HepG2 (cell line): ENCODE measurements at regions not wholly inside any gene's neighbourhood (a gene's known extent, or its start where the extent isn't known, plus 50 kb on each side); places are given as distances from the start of the nearest gene placed in this dataset.
A peak's percentile ranks its signal among the peaks of the same experiment; 100 is the strongest.

Source experiments
- GATAD1 ChIP-seq: IDR thresholded peaks from 2 replicates; pipeline ENCODE4 v1.6.1; 2016; ENCODE audit warnings: missing genetic modification reagents, missing compliant biosample characterization
- HDAC1 ChIP-seq: sonication (generic); formaldehyde crosslinking; IDR thresholded peaks from 2 replicates; pipeline ENCODE4 v1.5.1; 2020; ENCODE audit warnings: mild to moderate bottlenecking, missing genetic modification reagents
- HNF4A ChIP-seq: sonication (generic); formaldehyde crosslinking; IDR thresholded peaks from 2 replicates; pipeline ENCODE4 v1.4.0; 2020; ENCODE audit warnings: missing genetic modification reagents
- KAT8 ChIP-seq: IDR thresholded peaks from 2 replicates; pipeline ENCODE4 v1.6.1; 2016; ENCODE audit warnings: missing genetic modification reagents, missing compliant biosample characterization
- KLF16 ChIP-seq, 2 experiments: sonication (generic) in 1 of 2; formaldehyde crosslinking in 1 of 2; IDR thresholded peaks; 2 replicates each; pipeline versions ENCODE4 v1.6.1 to v1.8.0; 2016 to 2023; ENCODE audit warnings: missing genetic modification reagents in 2 of 2, missing compliant biosample characterization in 1 of 2
- KLF6 ChIP-seq: IDR thresholded peaks from 2 replicates; pipeline ENCODE4 v1.8.0; 2016; ENCODE audit warnings: missing biosample characterization, missing genetic modification reagents
- MED1 ChIP-seq: sonication (generic); formaldehyde crosslinking; IDR thresholded peaks from 2 replicates; pipeline ENCODE4 v1.4.0; 2020; ENCODE audit warnings: missing genetic modification reagents
- MEIS2 ChIP-seq: sonication (generic); formaldehyde crosslinking; IDR thresholded peaks from 2 replicates; pipeline ENCODE4 v1.9.0; 2021; ENCODE audit warnings: mild to moderate bottlenecking, missing genetic modification reagents
- NR2F6 ChIP-seq, 2 experiments: IDR thresholded peaks; 2 replicates each; pipeline ENCODE4 v1.6.1; 2016; ENCODE audit warnings: antibody characterized with exemption in 1 of 2, mild to moderate bottlenecking in 1 of 2
- RCOR2 ChIP-seq: IDR thresholded peaks from 2 replicates; pipeline ENCODE4 v1.6.1; 2016; ENCODE audit warnings: missing biosample characterization, missing genetic modification reagents
- SAP130 ChIP-seq: IDR thresholded peaks from 2 replicates; pipeline ENCODE4 v1.6.1; 2016; ENCODE audit warnings: low read depth
- SIX1 ChIP-seq: sonication (generic); formaldehyde crosslinking; IDR thresholded peaks from 2 replicates; pipeline ENCODE4 v1.4.0; 2020; ENCODE audit warnings: missing genetic modification reagents, borderline replicate concordance
- TCF7 ChIP-seq: sonication (generic); IDR thresholded peaks from 2 replicates; pipeline ENCODE4 v1.6.1; 2016; ENCODE audit warnings: antibody characterized with exemption, low read depth
- THAP11 ChIP-seq: IDR thresholded peaks from 2 replicates; pipeline ENCODE4 v1.6.1; 2016; ENCODE audit warnings: missing biosample characterization, missing genetic modification reagents
- ZMYM2 ChIP-seq: sonication (generic); formaldehyde crosslinking; IDR thresholded peaks from 2 replicates; pipeline ENCODE4 v1.8.0; 2022; ENCODE audit warnings: mild to moderate bottlenecking, missing genetic modification reagents
- TF ChIP-seq, protein P1 (sequence below): sonication (generic); formaldehyde crosslinking; IDR thresholded peaks from 2 replicates; pipeline ENCODE4 v1.4.0; 2020; ENCODE audit warnings: missing genetic modification reagents
- TF ChIP-seq, protein P2 (sequence below): IDR thresholded peaks from 2 replicates; pipeline ENCODE4 v1.6.1; 2018; ENCODE audit warnings: missing genetic modification reagents, mild to moderate bottlenecking, missing compliant biosample characterization
- TF ChIP-seq, protein P3 (sequence below): IDR thresholded peaks from 2 replicates; pipeline ENCODE4 v1.6.1; 2018; ENCODE audit warnings: missing genetic modification reagents
- TF ChIP-seq, protein P4 (sequence below): sonication (generic); formaldehyde crosslinking; IDR thresholded peaks from 2 replicates; pipeline ENCODE4 v1.4.0; 2020; ENCODE audit warnings: missing genetic modification reagents, borderline replicate concordance
- TF ChIP-seq, protein P5 (sequence below): IDR thresholded peaks from 2 replicates; pipeline ENCODE4 v1.6.1; 2016
- TF ChIP-seq, protein P6 (sequence below): IDR thresholded peaks from 2 replicates; pipeline ENCODE4 v1.6.1; 2016; ENCODE audit warnings: mild to moderate bottlenecking

DNA sequence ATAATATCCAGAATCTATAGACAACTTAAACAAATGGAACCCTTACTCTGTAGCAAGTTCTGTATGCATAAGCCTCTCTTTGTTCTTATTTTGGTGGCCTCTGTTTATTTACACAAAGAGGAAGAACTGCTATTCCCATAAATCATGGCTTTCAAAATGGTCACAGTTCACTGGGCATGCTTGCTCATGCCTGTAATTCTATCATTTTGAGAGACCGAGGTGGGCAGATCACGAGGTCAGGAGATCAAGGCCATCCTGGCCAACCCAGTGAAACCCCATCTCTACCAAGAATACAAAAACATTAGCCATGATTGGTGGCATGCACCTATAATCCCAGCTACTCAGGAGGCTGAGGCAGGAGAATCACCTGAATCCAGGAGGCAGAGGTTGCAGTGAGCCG, 307.3 kb upstream of the ZNF337 start (continued):
- TF ChIP-seq TCF7 (peak; percentile 14; the same call in 1 of the 2 replicates), GATAD1 (CRISPR knock-in tag) (peak; percentile 29; the same call in 1 of the 2 replicates), SAP130 (CRISPR knock-in tag) (peak; percentile 65), NR2F6 (IDR thresholded peaks at IDR 0.05) (peak; percentile 46; the same call in 1 of the 2 replicates), NR2F6 (CRISPR knock-in tag; IDR thresholded peaks at IDR 0.05) (peak; percentile 89), MED1 (peak; percentile 63), MEIS2 (CRISPR knock-in tag) (peak; percentile 26; the same call in 1 of the 2 replicates), ZMYM2 (CRISPR knock-in tag) (0 out of 2 replicates have a peak, but pooled peaks have one; percentile 21), HNF4A (CRISPR knock-in tag) (peak; percentile 24; the same call in 1 of the 2 replicates), KLF16 (CRISPR knock-in tag; IDR thresholded peaks at IDR 0.05) (peak in 1 of 2 experiments; percentile 37; a peak in 1 of 4 replicates), HDAC1 (0 out of 2 replicates have a peak, but pooled peaks have one; percentile 17), SIX1 (CRISPR knock-in tag) (peak; percentile 17; the same call in 1 of the 2 replicates), THAP11 (CRISPR knock-in tag) (peak; percentile 34; the same call in 1 of the 2 replicates), RCOR2 (CRISPR knock-in tag) (peak; percentile 76), KAT8 (0 out of 2 replicates have a peak, but pooled peaks have one; percentile 40), KLF6 (0 out of 2 replicates have a peak, but pooled peaks have one; percentile 31)
- TF ChIP-seq, protein P1, sequence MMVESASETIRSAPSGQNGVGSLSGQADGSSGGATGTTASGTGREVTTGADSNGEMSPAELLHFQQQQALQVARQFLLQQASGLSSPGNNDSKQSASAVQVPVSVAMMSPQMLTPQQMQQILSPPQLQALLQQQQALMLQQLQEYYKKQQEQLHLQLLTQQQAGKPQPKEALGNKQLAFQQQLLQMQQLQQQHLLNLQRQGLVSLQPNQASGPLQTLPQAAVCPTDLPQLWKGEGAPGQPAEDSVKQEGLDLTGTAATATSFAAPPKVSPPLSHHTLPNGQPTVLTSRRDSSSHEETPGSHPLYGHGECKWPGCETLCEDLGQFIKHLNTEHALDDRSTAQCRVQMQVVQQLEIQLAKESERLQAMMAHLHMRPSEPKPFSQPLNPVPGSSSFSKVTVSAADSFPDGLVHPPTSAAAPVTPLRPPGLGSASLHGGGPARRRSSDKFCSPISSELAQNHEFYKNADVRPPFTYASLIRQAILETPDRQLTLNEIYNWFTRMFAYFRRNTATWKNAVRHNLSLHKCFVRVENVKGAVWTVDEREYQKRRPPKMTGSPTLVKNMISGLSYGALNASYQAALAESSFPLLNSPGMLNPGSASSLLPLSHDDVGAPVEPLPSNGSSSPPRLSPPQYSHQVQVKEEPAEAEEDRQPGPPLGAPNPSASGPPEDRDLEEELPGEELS (CRISPR knock-in tag): 0 out of 2 replicates have a peak, but pooled peaks have one; percentile 33
- TF ChIP-seq, protein P2, sequence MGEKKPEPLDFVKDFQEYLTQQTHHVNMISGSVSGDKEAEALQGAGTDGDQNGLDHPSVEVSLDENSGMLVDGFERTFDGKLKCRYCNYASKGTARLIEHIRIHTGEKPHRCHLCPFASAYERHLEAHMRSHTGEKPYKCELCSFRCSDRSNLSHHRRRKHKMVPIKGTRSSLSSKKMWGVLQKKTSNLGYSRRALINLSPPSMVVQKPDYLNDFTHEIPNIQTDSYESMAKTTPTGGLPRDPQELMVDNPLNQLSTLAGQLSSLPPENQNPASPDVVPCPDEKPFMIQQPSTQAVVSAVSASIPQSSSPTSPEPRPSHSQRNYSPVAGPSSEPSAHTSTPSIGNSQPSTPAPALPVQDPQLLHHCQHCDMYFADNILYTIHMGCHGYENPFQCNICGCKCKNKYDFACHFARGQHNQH (CRISPR knock-in tag): 0 out of 2 replicates have a peak, but pooled peaks have one; percentile 56
- TF ChIP-seq, protein P3, sequence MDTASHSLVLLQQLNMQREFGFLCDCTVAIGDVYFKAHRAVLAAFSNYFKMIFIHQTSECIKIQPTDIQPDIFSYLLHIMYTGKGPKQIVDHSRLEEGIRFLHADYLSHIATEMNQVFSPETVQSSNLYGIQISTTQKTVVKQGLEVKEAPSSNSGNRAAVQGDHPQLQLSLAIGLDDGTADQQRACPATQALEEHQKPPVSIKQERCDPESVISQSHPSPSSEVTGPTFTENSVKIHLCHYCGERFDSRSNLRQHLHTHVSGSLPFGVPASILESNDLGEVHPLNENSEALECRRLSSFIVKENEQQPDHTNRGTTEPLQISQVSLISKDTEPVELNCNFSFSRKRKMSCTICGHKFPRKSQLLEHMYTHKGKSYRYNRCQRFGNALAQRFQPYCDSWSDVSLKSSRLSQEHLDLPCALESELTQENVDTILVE (CRISPR knock-in tag): 0 out of 2 replicates have a peak, but pooled peaks have one; percentile 44
- TF ChIP-seq, protein P4, sequence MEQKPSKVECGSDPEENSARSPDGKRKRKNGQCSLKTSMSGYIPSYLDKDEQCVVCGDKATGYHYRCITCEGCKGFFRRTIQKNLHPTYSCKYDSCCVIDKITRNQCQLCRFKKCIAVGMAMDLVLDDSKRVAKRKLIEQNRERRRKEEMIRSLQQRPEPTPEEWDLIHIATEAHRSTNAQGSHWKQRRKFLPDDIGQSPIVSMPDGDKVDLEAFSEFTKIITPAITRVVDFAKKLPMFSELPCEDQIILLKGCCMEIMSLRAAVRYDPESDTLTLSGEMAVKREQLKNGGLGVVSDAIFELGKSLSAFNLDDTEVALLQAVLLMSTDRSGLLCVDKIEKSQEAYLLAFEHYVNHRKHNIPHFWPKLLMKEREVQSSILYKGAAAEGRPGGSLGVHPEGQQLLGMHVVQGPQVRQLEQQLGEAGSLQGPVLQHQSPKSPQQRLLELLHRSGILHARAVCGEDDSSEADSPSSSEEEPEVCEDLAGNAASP: peak; percentile 27; the same call in 1 of the 2 replicates
- TF ChIP-seq, protein P5, sequence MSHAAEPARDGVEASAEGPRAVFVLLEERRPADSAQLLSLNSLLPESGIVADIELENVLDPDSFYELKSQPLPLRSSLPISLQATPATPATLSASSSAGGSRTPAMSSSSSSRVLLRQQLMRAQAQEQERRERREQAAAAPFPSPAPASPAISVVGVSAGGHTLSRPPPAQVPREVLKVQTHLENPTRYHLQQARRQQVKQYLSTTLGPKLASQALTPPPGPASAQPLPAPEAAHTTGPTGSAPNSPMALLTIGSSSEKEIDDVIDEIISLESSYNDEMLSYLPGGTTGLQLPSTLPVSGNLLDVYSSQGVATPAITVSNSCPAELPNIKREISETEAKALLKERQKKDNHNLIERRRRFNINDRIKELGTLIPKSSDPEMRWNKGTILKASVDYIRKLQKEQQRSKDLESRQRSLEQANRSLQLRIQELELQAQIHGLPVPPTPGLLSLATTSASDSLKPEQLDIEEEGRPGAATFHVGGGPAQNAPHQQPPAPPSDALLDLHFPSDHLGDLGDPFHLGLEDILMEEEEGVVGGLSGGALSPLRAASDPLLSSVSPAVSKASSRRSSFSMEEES: peak; percentile 74
- TF ChIP-seq, protein P6, sequence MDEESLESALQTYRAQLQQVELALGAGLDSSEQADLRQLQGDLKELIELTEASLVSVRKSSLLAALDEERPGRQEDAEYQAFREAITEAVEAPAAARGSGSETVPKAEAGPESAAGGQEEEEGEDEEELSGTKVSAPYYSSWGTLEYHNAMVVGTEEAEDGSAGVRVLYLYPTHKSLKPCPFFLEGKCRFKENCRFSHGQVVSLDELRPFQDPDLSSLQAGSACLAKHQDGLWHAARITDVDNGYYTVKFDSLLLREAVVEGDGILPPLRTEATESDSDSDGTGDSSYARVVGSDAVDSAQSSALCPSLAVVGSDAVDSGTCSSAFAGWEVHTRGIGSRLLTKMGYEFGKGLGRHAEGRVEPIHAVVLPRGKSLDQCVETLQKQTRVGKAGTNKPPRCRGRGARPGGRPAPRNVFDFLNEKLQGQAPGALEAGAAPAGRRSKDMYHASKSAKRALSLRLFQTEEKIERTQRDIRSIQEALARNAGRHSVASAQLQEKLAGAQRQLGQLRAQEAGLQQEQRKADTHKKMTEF (CRISPR knock-in tag): peak; percentile 63; the same call in 1 of the 2 replicates
